ENCODE measurements at regions not wholly inside any gene's neighbourhood (a gene's known extent, or its start where the extent isn't known, plus 50 kb on each side); places are given as distances from the start of the nearest gene placed in this dataset.

DNA sequence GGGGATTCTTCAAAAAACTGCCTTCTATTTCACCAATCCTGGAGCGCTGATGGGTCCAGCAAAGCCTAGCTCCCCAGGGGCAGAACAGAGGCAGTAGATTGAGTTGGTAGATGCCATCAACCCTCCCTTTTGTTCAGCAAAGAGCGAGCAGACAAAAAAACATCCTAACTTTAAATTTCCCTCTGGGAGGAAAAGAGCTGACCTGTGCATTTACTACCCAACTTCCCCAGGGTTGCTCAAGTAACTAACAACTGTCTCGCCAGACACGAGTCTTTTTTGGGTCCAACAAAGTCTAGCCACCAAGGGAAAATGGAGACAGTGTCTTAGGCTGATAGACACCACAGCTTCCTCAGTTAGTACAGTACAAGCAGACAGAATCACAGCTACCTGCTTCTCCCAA, 476.3 kb upstream of the GRIA1 start:
- no peak overlapping the region for H2AFZ ChIP-seq (ENCODE audit: low read length)
- H3K27ac ChIP-seq (ENCODE audit: low read length): no peak overlapping the region
- H3K9me3 ChIP-seq (ENCODE audit: low read length): 0 out of 2 replicates have a peak, but pooled peaks cover 6% of the 10 kb centered on the region
- H3K9ac ChIP-seq (ENCODE audit: low read length): no peak overlapping the region
- no peaks in the 10 kb centered on the region for H3K27me3 ChIP-seq (ENCODE audit: low read length)
- no peak for DNase-seq
- intact Hi-C loops (cut with micrococcal nuclease): no loop called here
- ATAC-seq: no peak
- no peaks in the 10 kb centered on the region for H3K79me2 ChIP-seq (ENCODE audit: low read length)
- H3K36me3 ChIP-seq (ENCODE audit: low read depth, low read length): no peaks in the 10 kb centered on the region
- POLR2A ChIA-PET (ENCODE audit: unreplicated experiment): no interaction called here
- H3K4me2 ChIP-seq (ENCODE audit: low read length): no peak overlapping the region
- H4K20me1 ChIP-seq (ENCODE audit: low read length): no peaks in the 10 kb centered on the region
- no TSS peak for BruUV-seq (replicated peaks)
- no peak for TF ChIP-seq EZH2phosphoT487 (IDR thresholded peaks at IDR 0.05; ENCODE audit: borderline replicate concordance, low read length)
- TF ChIP-seq, protein P1, sequence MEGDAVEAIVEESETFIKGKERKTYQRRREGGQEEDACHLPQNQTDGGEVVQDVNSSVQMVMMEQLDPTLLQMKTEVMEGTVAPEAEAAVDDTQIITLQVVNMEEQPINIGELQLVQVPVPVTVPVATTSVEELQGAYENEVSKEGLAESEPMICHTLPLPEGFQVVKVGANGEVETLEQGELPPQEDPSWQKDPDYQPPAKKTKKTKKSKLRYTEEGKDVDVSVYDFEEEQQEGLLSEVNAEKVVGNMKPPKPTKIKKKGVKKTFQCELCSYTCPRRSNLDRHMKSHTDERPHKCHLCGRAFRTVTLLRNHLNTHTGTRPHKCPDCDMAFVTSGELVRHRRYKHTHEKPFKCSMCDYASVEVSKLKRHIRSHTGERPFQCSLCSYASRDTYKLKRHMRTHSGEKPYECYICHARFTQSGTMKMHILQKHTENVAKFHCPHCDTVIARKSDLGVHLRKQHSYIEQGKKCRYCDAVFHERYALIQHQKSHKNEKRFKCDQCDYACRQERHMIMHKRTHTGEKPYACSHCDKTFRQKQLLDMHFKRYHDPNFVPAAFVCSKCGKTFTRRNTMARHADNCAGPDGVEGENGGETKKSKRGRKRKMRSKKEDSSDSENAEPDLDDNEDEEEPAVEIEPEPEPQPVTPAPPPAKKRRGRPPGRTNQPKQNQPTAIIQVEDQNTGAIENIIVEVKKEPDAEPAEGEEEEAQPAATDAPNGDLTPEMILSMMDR (conservative IDR thresholded peaks at IDR 0.05; ENCODE audit: low read depth, low read length): no peak
- TF ChIP-seq EZH2 (IDR thresholded peaks at IDR 0.05; ENCODE audit: low read length, unreplicated experiment): no peak
- no peaks in the 10 kb centered on the region for H3K9me2 ChIP-seq (replicated peaks; ENCODE audit: low read length)
- no peaks in the 10 kb centered on the region for H3F3A ChIP-seq (ENCODE audit: low read length, unreplicated experiment)
- no peaks in the 10 kb centered on the region for H3K4me1 ChIP-seq (ENCODE audit: insufficient read depth, low read length)
- CTCF ChIA-PET: no interaction called here
- no peak overlapping the region for H3K4me3 ChIP-seq (ENCODE audit: low read length)

DNA sequence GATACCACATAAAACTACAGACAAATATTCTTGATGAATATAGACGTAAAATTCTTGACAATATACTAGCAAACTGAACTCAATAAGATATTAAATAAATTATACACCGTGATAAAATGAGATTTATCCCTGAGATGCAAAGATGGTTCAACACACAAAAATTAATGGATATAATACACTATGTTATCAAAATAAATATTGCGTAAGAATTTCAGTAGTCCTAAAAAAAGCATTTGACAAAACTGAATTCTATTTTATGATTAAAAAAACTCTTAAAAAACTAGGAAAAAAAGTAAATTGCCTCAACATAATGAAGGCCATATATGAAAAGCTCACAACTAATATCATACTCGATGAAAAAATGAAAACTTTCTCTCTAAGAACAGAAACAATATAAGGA, 472.3 kb upstream of the GRIA1 start:
- TF ChIP-seq EZH2 (IDR thresholded peaks at IDR 0.05; ENCODE audit: low read length, unreplicated experiment) (no peak), EZH2phosphoT487 (IDR thresholded peaks at IDR 0.05; ENCODE audit: borderline replicate concordance, low read length) (no peak)
- TF ChIP-seq, protein P1 (conservative IDR thresholded peaks at IDR 0.05; ENCODE audit: low read depth, low read length): no peak
- no peak overlapping the region for H3K27ac ChIP-seq (ENCODE audit: low read length)
- no peaks in the 10 kb centered on the region for H3F3A ChIP-seq (ENCODE audit: low read length, unreplicated experiment)
- no peak overlapping the region for H3K4me3 ChIP-seq (ENCODE audit: low read length)
- H3K27me3 ChIP-seq (ENCODE audit: low read length): no peaks in the 10 kb centered on the region
- H2AFZ ChIP-seq (ENCODE audit: low read length): no peak overlapping the region
- H3K9me3 ChIP-seq (ENCODE audit: low read length): peaks cover 10% of the 10 kb centered on the region; the same call in 1 of the 2 replicates
- H3K4me1 ChIP-seq (ENCODE audit: insufficient read depth, low read length): no peaks in the 10 kb centered on the region
- H3K4me2 ChIP-seq (ENCODE audit: low read length): no peak overlapping the region
- intact Hi-C loops (cut with micrococcal nuclease): no loop called here
- no peaks in the 10 kb centered on the region for H3K36me3 ChIP-seq (ENCODE audit: low read depth, low read length)
- no peaks in the 10 kb centered on the region for H3K9me2 ChIP-seq (replicated peaks; ENCODE audit: low read length)
- no peak overlapping the region for H3K9ac ChIP-seq (ENCODE audit: low read length)
- no peak for DNase-seq
- H3K79me2 ChIP-seq (ENCODE audit: low read length): no peaks in the 10 kb centered on the region
- no TSS peak for BruUV-seq (replicated peaks)
- ChIA-PET POLR2A (ENCODE audit: unreplicated experiment) (no interaction called here), CTCF (no interaction called here)
- H4K20me1 ChIP-seq (ENCODE audit: low read length): no peaks in the 10 kb centered on the region
- no peak for ATAC-seq

DNA sequence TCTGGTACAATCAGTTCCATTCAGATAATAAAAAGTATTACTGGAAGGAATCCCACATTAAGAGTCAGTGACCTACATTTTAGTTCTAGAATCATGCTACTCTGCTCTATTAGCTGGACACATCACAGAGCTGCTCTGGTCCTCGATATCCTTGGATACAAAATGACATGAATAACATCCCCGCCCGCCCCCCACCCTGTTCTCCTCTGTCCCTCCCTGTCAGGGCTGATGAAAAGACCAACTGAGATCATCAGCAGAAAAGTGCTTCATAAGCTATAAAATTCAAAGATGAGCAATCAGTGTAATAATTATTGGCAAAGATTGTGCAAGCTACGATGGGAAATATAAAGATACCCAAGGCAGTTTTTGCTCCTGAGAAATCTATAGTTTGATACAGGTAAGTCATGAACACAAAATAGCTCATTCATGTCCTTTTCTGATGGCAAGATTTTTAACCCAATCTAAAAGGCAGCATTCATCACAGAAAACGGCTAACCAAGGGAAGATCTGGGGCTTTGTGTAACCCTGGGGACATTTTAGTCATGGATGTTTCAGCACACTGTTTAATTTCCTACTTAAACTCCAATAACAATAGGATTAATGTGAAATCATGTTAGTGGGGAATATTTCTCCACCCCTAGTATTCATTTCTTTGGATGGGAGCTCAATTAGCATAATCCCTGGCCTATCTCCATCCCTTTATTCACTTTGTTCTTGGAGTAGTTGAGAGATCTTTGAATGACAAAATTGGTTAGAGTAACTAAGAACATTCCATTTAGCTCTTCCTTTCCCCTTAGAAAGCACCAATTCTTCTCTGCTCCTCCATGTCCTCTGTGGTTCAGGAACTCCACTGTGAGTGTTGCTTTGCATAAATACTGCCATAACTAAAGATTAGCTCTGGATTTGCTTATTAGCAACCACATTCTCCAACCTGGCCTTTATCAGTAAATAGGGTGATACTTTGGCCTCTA, 459.4 kb upstream of the GRIA1 start:
- H2AFZ ChIP-seq (ENCODE audit: low read length): no peak overlapping the region
- H3K4me1 ChIP-seq (ENCODE audit: insufficient read depth, low read length): no peaks in the 10 kb centered on the region
- intact Hi-C loops (cut with micrococcal nuclease): no loop called here
- no peaks in the 10 kb centered on the region; the same call in 1 of the 2 replicates for H3K9me3 ChIP-seq (ENCODE audit: low read length)
- ChIA-PET CTCF (no interaction called here), POLR2A (ENCODE audit: unreplicated experiment) (no interaction called here)
- BruUV-seq (replicated peaks): no TSS peak
- ATAC-seq: no peak
- H3K9ac ChIP-seq (ENCODE audit: low read length): no peak overlapping the region
- no peak overlapping the region for H3K27ac ChIP-seq (ENCODE audit: low read length)
- no peak overlapping the region for H3K4me3 ChIP-seq (ENCODE audit: low read length)
- no peaks in the 10 kb centered on the region for H3K79me2 ChIP-seq (ENCODE audit: low read length)
- no peaks in the 10 kb centered on the region for H3K9me2 ChIP-seq (replicated peaks; ENCODE audit: low read length)
- H3K27me3 ChIP-seq (ENCODE audit: low read length): no peaks in the 10 kb centered on the region
- H3K4me2 ChIP-seq (ENCODE audit: low read length): no peak overlapping the region
- no peaks in the 10 kb centered on the region for H3K36me3 ChIP-seq (ENCODE audit: low read depth, low read length)
- no peak for DNase-seq
- TF ChIP-seq, protein P1 (conservative IDR thresholded peaks at IDR 0.05; ENCODE audit: low read depth, low read length): no peak
- TF ChIP-seq EZH2phosphoT487 (IDR thresholded peaks at IDR 0.05; ENCODE audit: borderline replicate concordance, low read length) (no peak), EZH2 (IDR thresholded peaks at IDR 0.05; ENCODE audit: low read length, unreplicated experiment) (no peak)
- H4K20me1 ChIP-seq (ENCODE audit: low read length): no peaks in the 10 kb centered on the region
- H3F3A ChIP-seq (ENCODE audit: low read length, unreplicated experiment): no peaks in the 10 kb centered on the region
